GM23248 (cell line): ENCODE measurements at regions not wholly inside any gene's neighbourhood (a gene's known extent, or its start where the extent isn't known, plus 50 kb on each side); places are given as distances from the start of the nearest gene placed in this dataset.

Experiments
- DNase-seq: peaks from one replicate; pipeline ENCODE4 v3.0.0-alpha.2; 2015
- H2AFZ ChIP-seq: fragments of 200-600 bp; sonication (generic); 2 replicates; pipeline ENCODE4 v1.6.1; 2016; ENCODE audit warnings: antibody characterized with exemption
- H3F3A ChIP-seq: fragments of 200-600 bp; sonication (generic); 2 replicates; pipeline ENCODE4 v1.6.1; 2016; ENCODE audit warnings: mild to moderate bottlenecking, antibody characterized with exemption, mixed run types; ENCODE audit not compliant: insufficient read depth
- H3K27ac ChIP-seq: fragments of 200-600 bp; sonication (generic); 2 replicates; pipeline ENCODE4 v1.5.1; 2016; ENCODE audit warnings: mild to moderate bottlenecking
- H3K27me3 ChIP-seq: fragments of 200-600 bp; sonication (generic); replicated peaks from 2 replicates; pipeline ENCODE4 v1.6.1; 2016; ENCODE audit warnings: mild to moderate bottlenecking; ENCODE audit not compliant: insufficient read depth
- H3K36me3 ChIP-seq: fragments of 200-600 bp; sonication (generic); 2 replicates; pipeline ENCODE4 v1.6.1; 2016; ENCODE audit warnings: low read depth, mild to moderate bottlenecking
- H3K4me1 ChIP-seq: fragments of 200-600 bp; sonication (generic); 2 replicates; pipeline ENCODE4 v1.6.1; 2016; ENCODE audit warnings: mild to moderate bottlenecking; ENCODE audit not compliant: insufficient read depth
- H3K4me2 ChIP-seq: fragments of 200-600 bp; sonication (generic); one replicate; pipeline ENCODE4 v1.6.1; 2016; ENCODE audit warnings: mild to moderate bottlenecking; ENCODE audit not compliant: unreplicated experiment
- H3K4me3 ChIP-seq: fragments of 200-600 bp; sonication (generic); 2 replicates; pipeline ENCODE4 v1.5.1; 2016; ENCODE audit warnings: mild to moderate bottlenecking
- H3K79me2 ChIP-seq: fragments of 200-600 bp; sonication (generic); 2 replicates; pipeline ENCODE4 v1.6.1; 2016; ENCODE audit warnings: mild to moderate bottlenecking; ENCODE audit not compliant: insufficient read depth
- H3K9ac ChIP-seq: fragments of 200-600 bp; sonication (generic); 2 replicates; pipeline ENCODE4 v1.6.1; 2016; ENCODE audit warnings: mild to moderate bottlenecking
- H3K9me2 ChIP-seq: fragments of 200-600 bp; sonication (generic); 2 replicates; pipeline ENCODE4 v1.6.1; 2016; ENCODE audit warnings: mixed run types, mild to moderate bottlenecking, moderate library complexity; ENCODE audit not compliant: insufficient read depth
- H3K9me3 ChIP-seq: fragments of 200-600 bp; sonication (generic); one replicate; pipeline ENCODE4 v1.6.1; 2017; ENCODE audit warnings: low read depth
- H4K20me1 ChIP-seq: fragments of 200-600 bp; sonication (generic); 2 replicates; pipeline ENCODE4 v1.6.0; 2016; ENCODE audit not compliant: insufficient read depth
- EZH2 ChIP-seq: fragments of 200-600 bp; sonication (generic); IDR thresholded peaks from 2 replicates; pipeline ENCODE4 v1.6.1; 2018; ENCODE audit warnings: antibody characterized with exemption, mild to moderate bottlenecking; ENCODE audit not compliant: insufficient read depth, poor library complexity, severe bottlenecking
- EZH2phosphoT487 ChIP-seq: fragments of 200-600 bp; sonication (generic); IDR thresholded peaks from 2 replicates; pipeline ENCODE4 v1.6.1; 2018; ENCODE audit warnings: antibody characterized with exemption, moderate library complexity, mild to moderate bottlenecking, low read depth; ENCODE audit not compliant: insufficient read depth
- WGBS, 2 experiments: methylation state at CpG; one replicate each; pipeline ENCODE4 v1.1.6; 2015 to 2017; ENCODE audit warnings: low lambda C conversion rate in 2 of 2, low coverage in 1 of 2; ENCODE audit errors: missing lambda C conversion rate in 2 of 2; 5-methylcytosine and 5-hydroxymethylcytosine counted together
- in situ Hi-C: fragments of 300-500 bp; cut with MboI; formaldehyde crosslinking; loops from 2 replicates; pipeline ENCODE4 v1.15.0; 2020

GRCh38 chr1:5559078-5559477 lies 433.1 kb downstream of the NPHP4 start:
- no peaks in the 10 kb centered on the region for H3K79me2 ChIP-seq
- H3K27ac ChIP-seq = no peak overlapping the region
- H3K9me2 ChIP-seq = no peaks in the 10 kb centered on the region
- H3K4me2 ChIP-seq = no peak overlapping the region
- no peak overlapping the region for H2AFZ ChIP-seq
- H3K27me3 ChIP-seq = no peaks in the 10 kb centered on the region
- no peaks in the 10 kb centered on the region for H3F3A ChIP-seq
- no peak overlapping the region for H3K4me3 ChIP-seq
- H3K9ac ChIP-seq = no peak overlapping the region
- DNase-seq = no peak
- TF ChIP-seq EZH2 (no peak), EZH2phosphoT487 (no peak)
- in situ Hi-C loops = no loop called here
- no peaks in the 10 kb centered on the region for H3K4me1 ChIP-seq
- H3K9me3 ChIP-seq = no peaks in the 10 kb centered on the region
- no peaks in the 10 kb centered on the region for H3K36me3 ChIP-seq
- WGBS, 2 experiments = 17 to 25% methylated on average over 2 of the region's 2 CpGs
- H4K20me1 ChIP-seq = no peaks in the 10 kb centered on the region

DNA sequence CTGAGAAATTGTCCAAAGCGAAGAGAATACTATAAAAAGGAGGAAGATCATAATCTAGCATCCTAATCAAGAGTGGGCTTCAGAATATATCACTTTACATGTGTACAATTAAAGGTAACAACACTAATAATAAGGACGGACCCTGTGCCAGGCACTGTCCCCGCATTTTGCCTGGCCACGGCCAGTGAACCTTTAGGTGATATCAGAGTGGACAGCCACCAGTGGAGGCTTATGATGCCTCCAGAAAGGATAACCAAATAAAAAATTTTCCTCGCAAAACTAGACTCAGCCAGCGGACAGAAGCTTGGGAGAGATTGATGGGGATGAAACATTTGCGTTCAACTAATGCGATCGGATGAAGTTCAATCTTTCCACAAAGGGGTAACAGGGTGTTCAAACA lies 436.4 kb downstream of the NPHP4 start:
- DNase-seq = no peak
- Histone ChIP-seq H3K4me1 (no peaks in the 10 kb centered on the region), H3F3A (no peaks in the 10 kb centered on the region), H2AFZ (no peak overlapping the region), H4K20me1 (no peaks in the 10 kb centered on the region), H3K79me2 (no peaks in the 10 kb centered on the region), H3K9me2 (no peaks in the 10 kb centered on the region), H3K9ac (no peak overlapping the region), H3K27ac (no peak overlapping the region), H3K27me3 (no peaks in the 10 kb centered on the region), H3K4me2 (no peak overlapping the region), H3K9me3 (no peaks in the 10 kb centered on the region), H3K36me3 (no peaks in the 10 kb centered on the region), H3K4me3 (no peak overlapping the region)
- in situ Hi-C loops = no loop called here
- TF ChIP-seq EZH2 = no peak
- no peak for TF ChIP-seq EZH2phosphoT487
- 57% methylated on average over 9 of the region's 9 CpGs for WGBS, 2 experiments

DNA sequence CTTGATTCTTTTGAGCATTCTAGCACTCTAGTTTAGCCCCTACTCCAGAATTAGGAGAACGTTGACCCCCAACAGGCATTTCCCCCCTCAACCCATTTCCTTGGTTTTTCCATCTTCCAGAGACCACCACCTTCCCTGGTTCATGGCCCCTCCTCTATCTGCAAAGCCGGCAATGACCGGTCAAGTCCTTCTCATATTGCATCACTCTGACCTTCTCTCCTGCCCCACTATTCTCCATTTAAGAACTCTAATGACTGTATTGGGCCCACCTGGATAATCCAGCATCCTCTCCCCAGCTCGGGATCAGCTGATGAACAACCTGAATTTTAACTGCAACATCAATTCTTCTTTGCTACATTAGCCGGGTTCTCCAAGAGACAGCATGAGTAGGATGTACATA lies 437.4 kb downstream of the NPHP4 start:
- no peak overlapping the region for H2AFZ ChIP-seq
- no peak overlapping the region for H3K4me2 ChIP-seq
- H3K27ac ChIP-seq = no peak overlapping the region
- no peaks in the 10 kb centered on the region for H3K36me3 ChIP-seq
- no peaks in the 10 kb centered on the region for H3K27me3 ChIP-seq
- WGBS, 2 experiments = 34 to 36% methylated on average over 5 of the region's 5 CpGs
- DNase-seq = no peak
- TF ChIP-seq EZH2phosphoT487 (no peak), EZH2 (no peak)
- no peak overlapping the region for H3K9ac ChIP-seq
- no peaks in the 10 kb centered on the region for H3K9me2 ChIP-seq
- in situ Hi-C loops = no loop called here
- H3K4me3 ChIP-seq = no peak overlapping the region
- no peaks in the 10 kb centered on the region for H3K4me1 ChIP-seq
- H4K20me1 ChIP-seq = no peaks in the 10 kb centered on the region
- no peaks in the 10 kb centered on the region for H3F3A ChIP-seq
- no peaks in the 10 kb centered on the region for H3K9me3 ChIP-seq
- H3K79me2 ChIP-seq = no peaks in the 10 kb centered on the region

DNA sequence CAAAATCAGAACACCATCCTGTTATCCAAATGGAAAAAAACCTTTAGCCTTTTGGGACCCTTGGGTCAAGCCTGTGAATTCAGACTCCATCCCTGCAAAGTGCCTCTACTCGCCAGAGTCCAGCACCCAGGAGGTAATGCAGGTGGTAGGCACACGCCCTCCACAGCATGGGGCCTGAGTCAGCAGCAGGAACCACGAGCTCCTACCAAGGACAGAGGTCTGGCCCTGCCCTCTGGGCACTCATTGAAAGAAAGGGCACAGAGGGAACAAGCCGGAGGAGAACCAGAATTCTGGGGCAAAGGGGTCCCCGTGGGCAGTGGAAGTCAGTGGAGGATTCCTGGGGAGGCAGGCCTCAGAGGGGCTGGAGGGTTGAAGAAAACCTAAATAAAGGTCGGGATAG lies 438.1 kb downstream of the NPHP4 start:
- Histone ChIP-seq H3K27ac (no peak overlapping the region), H3K4me2 (no peak overlapping the region), H3K9ac (no peak overlapping the region), H3F3A (no peaks in the 10 kb centered on the region), H3K9me2 (no peaks in the 10 kb centered on the region), H3K27me3 (no peaks in the 10 kb centered on the region), H4K20me1 (no peaks in the 10 kb centered on the region), H3K4me3 (no peak overlapping the region), H3K4me1 (no peaks in the 10 kb centered on the region), H2AFZ (no peak overlapping the region), H3K36me3 (no peaks in the 10 kb centered on the region), H3K9me3 (no peaks in the 10 kb centered on the region), H3K79me2 (no peaks in the 10 kb centered on the region)
- no peak for DNase-seq
- 10 to 12% methylated on average over 6 of the region's 6 CpGs for WGBS, 2 experiments
- in situ Hi-C loops = no loop called here
- TF ChIP-seq EZH2phosphoT487 (no peak), EZH2 (no peak)
